Middle frontal gyrus (tissue), 1 donor: ENCODE measurements at regions not wholly inside any gene's neighbourhood (a gene's known extent, or its start where the extent isn't known, plus 50 kb on each side); places are given as distances from the start of the nearest gene placed in this dataset.
A peak's percentile ranks its signal among the peaks of the same experiment; 100 is the strongest.
"Not testable (repeated sequence)": the region's sequence is repeated elsewhere in the genome, so short reads cannot be mapped to it uniquely, and the experiment has no call there.

Source experiments
- DNase-seq: peaks from one replicate; pipeline ENCODE4 v3.0.0-alpha.2; 2015; ENCODE audit warnings: low spot score; ENCODE audit errors: extremely low spot score

DNA sequence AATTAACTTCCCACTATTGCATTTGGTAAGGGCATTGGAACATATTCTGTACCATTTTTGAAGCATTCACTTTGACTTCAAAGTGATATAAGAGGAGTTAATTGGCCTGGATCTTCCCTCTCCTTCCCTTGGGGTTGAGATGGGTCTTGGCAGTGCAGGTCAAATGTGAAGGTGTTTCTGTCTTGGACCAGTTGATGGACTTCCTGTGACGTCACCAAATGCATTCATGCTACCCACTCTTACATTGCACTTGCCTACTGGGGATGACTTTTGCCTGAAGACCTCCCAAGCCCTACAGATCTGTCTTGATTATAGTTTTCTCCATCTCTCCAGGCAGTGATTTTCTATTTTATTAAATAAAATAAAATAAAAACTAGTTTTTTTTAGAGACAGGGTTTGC, 221.5 kb downstream of the BUB3 start:
- no peak for DNase-seq

DNA sequence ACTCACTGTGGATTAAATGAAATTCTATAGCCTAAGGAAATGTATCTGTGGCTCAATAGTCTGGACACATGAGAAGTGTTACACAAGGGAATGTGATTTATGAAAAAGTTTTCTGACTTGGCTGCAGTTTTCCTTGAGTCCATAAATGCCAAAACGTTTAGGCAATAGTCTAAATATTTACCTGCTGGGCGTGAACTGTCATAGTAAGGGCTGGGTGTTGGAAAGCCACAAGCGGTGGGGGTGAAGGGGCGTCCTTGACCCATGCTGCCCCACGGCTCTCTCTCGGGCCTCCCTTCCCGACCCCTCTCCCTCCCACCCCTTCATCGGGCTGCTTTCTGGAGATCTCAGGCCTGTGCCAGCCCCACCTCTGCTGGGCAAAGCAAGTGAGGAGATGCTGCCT, 223.7 kb downstream of the BUB3 start:
- no peak for DNase-seq

DNA sequence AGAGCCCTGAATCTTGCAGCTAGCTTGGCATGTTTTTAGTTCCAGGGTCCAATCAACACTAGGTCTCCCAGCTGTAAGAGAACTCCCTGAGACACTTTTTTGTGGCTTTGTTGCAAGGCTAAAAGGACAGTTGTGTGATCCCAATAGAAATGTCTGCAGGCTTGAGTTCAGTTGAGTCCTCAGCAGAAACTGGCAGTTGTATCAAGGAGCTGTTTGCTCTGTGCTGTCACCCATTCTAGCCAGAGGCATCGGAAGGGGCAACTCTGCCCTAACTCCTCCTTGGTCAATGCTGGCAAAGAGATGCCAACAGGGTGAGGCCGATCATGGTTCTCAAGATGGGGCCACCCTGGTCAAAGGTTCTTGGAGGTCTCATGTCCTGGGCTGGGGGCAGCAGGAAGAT, 224.1 kb downstream of the BUB3 start:
- no peak for DNase-seq

DNA sequence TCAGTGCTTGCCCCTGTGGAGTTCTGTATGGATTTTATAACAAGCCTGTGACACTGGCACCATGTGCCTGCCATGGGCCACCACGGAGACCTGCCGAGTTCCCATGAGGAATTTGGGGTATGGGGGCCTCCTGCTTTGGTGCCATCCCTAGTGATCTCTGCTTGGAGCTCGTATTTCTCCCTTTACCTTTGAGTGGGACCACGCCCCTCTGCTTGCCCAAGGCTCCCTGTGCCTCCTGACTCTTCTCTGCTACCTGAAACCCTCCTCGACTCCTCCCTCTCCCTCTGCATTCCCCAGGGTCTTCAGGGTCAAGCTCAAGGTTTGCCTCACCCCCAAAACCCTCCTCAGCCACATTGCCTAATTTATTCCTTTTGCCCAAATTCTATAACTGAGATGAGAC, 225.0 kb downstream of the BUB3 start:
- DNase-seq: no peak

DNA sequence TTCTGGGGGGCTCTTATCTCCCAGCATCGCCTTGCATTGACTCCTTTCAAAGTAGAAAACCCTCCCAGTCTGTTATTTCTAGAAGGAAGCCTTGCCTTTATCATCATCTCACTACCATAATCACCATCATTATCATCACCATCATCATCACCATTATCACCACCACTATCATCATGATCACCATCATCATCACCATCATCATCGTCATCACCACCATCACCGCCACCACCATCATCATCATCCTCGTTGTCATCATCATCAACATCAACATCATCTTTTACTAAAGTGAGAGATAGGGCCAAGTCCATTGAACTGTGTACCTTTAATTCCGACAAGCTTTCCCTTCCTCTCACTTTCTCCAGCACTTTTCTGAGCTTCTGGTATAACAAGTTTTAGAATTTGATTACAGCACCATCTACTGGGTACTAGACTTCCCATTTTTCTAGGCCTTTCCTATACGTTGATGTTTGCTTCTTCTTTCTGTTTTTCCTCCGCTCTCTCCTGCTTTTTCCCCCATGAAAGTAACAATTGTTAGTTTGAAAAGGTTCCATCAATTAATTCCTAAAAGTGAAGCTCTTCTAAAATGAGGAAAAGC, 226.4 kb downstream of the BUB3 start:
- DNase-seq: peak; percentile 36

DNA sequence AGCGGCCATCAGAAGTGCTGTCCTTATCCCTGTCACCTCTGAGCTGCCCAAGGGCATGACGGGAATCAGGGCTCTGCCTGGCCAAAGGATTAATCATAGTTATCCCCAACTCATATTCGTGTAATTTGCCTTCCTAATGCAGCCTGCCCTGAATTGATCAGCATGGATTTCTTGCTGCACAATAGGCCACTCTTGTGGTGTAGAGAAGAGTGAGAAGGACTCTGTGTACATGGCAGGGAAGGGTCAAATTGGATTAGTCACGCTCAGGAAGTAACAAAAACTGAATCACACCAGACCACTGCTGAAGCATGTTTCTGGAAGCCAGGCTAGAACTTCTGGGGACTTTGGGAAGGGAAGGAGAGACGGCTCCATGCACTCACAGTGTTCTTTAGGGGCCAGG, 227.0 kb downstream of the BUB3 start:
- no peak for DNase-seq

DNA sequence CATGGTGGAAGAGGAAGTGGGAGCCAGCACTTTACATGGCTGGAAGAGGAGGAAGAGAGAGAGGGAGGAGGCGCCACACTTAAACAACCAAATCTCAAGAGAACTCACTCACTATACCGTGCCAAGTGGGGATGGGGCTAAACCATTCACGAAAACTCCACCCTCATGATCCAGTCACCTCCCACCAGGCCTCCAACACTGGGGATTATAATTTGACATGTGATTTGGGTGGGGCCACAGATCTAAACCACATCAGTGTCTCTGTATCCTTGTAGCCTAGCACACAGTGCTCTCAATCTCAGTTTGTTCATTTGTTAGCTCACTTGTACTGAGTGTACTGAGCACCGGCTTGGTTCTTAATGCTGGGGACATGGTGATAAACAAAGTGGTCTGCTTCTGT, 228.3 kb downstream of the BUB3 start:
- DNase-seq: no peak

DNA sequence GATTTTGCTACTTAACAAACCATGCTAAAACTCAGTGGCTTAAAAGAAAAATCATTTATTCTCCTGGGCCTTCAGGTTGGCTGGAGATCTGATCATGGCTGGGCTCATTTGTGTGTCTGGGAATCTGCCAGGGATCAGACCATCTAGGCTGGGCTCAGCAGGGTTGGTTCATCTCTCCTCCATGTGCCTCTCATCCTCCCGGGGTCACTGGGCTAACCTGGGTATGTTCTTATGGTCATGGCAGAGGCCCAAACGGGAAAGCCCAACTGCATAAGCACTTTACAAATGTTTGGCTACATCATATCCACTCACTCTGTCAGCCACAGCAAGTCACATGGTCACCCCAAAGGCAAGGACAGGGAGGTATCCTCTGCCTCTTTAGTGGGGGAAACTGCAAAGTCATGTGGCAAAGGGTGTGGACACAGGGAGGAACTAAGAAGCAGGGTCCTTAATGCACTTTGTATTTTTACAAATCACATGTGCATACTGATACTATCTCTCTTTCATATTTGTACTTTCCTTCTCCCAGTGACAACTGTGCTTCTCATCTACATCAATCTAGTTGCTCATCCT, 231.4 kb downstream of the BUB3 start:
- DNase-seq: no peak

DNA sequence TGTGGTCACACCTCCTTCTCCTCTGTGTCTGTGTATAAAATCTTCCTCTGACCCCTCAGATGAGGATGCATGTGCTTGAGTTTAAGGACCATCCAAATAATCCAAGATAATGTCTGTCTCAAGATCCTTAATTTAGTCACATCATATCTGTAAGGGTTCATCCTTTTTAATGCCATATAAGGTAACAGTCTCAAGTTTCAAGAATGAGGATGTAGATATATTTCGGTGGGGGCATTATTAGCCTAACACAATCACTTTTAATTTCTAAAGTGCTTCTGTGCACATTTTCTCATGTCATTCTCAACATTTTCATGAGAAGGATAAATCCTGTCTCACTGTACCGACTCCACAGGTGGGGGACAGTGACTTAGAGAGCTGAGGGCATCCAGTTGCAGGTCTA, 235.3 kb downstream of the BUB3 start:
- DNase-seq: no peak

DNA sequence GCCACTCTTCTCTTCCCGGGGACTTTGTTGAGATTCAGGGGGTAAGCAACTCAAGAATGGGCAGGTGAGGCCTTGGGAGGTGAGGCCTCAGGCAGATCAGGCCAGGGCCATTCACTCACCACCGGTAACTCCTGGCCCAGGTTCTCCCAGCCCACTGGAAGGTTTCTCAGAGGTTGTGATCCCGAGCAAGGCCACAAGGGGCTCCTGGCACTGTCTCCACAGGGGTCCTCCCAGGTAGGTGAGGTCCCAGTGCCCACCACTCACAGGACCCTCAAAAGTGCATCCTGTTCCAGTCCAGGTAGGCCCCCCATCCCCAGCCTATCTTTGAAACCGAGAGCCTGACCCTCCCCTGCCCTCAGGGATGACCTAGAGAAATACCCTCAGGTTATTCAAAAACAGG, 236.1 kb downstream of the BUB3 start:
- no peak for DNase-seq

DNA sequence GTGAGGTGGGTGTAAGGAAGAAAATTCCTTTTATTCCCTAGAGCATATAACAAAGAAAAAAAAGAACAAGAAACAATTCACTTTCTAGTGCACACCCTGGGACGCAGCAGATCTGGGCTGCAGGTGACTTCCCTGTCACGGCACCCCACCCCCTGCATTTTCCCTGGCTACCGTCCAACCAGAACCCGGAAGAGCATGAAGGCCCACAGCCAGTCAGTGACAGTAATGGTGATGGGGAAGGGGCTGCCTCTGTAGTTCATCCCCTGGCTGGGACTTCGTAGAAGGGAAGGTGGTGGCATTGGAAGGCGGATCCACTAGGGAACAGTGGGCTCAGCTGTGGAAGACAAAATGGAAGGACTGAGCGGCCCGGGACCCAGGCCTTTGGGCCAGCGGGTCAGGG, 236.7 kb downstream of the BUB3 start:
- no peak for DNase-seq

DNA sequence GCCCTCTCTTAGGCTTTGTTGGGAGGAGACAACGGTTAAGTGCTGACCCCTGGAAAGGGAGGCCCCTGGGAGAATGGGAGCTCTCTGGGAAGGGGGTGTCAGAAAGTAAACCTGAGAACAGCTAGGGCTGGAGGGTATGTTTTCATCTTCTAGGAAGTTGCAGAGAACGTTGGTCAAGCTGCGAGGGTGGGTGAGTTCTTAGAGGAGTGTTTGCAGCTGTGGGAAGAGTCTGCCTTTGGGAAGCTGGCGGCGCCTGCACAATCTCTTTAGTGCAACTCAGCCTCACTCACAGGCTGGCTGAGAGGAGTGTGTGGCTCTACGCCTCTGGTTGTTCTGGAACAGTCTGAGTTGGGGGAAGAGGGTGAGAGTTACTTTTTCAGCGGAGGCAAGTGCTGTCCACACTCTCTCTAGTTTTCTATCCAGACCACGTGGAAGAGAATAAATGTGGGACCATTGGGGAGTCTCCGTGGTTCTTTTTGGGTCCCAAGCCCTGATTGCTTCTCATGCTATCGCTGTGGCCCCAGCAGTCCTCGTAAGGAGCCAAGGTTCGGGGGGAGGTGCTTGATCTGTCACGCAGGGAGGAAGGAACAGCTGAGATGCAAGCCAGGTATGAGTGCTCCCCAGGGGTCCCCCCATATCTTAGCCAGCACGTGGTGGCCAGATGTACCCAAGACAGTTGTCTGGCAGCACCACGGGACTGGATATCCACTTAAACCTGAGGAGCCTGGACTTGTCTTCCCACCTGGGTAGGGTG, 237.2 kb downstream of the BUB3 start:
- no peak for DNase-seq

DNA sequence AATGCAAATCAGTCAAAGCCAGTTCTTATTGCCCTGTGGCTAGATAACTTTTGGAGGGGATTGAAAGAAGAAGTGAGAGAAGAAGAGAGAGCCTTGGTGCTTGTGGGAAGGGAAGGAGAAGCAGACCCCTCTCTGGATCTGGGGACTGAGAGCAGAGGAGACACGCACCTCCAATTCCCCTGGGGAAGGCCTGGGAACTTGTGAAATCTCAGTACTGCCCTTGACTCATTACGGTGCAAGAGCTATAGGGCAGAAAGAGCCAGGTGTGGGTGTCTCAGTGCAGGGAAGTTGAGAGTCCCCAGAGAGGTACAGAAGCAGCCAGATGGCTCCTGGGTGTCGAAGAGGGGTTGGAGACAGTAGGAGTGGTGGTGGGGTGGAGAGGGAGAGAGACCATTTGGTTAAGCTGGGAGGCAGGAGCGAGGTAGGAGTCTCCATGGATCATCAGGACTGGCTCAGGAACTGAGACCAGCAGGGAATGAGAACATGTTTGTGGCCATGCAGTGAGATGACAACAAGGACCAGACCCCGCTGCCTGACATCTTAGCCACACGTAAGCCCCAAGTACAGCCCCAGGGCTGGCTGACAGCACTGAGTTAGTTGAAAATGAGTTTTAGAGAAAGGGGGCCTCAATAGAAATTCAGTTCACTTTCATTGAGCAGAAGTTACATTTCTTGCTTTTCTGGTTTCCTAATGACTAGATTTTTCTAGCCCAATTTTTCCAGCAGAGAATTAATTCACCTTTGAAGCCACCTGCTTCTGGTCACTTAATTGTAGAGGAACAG, 238.2 kb downstream of the BUB3 start:
- DNase-seq: no peak

DNA sequence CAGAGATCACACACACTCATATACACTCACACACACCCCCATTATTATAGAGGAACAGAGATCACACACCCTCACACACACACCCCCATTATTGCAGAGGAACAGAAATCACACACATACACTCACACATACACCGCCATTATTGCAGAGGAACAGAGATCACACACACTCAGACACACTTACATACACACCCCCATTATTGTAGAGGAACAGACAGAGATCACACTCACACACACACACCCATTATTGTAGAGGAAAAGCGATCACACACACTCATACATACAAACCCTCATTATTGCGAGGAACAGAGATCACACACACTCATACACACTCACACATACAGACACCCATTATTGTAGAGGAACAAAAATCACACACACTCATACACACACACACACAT, 239.0 kb downstream of the BUB3 start:
- DNase-seq: no peak

DNA sequence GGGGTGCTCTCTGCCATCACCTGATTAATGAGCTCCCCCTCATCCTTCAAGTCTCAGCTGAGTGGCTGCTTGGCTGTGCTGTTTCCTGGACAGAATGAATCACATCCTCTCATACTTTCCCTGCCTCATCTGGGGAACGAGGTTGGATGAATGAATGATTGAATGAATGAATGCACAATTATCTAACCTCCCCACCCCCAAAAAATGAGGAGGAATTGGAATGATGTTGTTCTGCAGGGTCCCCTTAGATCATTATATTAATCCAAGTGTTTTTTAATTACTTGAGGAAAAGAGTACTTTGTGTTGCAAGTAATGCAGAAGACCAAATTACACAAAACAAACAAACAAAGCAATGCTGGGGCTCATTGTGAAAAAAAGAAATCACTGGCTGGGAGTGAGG, 240.2 kb downstream of the BUB3 start:
- DNase-seq: no peak

DNA sequence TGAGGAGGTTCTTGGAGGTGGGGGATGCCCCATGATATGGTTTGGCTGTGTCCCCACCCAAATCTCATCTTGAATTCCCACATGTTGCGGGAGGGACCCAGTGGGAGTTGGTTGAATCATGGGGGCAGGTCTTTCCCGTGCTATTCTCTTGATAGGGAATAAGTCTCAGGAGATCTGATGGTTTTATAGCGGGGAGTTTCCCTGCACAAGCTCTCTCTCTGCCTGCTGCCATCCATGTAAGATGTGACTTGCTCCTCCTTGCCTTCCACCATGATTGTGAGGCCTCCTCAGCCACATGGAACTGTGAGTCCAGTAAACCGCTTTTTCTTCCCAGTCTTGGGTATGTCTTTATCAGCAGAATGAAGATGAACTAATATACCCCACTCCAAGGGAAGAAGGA, 241.0 kb downstream of the BUB3 start:
- DNase-seq: not testable (repeated sequence)

DNA sequence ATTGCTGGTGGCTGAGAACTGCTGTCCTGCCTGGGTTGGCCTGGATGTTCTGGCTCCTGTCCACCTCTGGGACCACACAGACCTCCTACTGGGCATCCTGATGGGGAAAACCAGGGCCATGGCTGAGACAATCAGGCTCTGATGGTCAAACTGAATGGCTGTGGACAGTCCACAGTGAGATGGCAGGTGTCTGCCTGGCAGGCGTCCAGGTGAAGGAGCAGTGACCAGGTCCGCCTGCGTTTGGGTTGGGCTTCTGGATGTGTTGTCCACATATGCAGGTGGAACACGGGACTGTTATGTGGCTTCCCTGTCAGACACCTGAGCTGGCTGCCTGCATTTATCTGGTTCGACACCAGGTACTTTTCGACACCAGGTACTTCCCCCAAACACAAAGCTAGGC, 241.7 kb downstream of the BUB3 start:
- DNase-seq: no peak

DNA sequence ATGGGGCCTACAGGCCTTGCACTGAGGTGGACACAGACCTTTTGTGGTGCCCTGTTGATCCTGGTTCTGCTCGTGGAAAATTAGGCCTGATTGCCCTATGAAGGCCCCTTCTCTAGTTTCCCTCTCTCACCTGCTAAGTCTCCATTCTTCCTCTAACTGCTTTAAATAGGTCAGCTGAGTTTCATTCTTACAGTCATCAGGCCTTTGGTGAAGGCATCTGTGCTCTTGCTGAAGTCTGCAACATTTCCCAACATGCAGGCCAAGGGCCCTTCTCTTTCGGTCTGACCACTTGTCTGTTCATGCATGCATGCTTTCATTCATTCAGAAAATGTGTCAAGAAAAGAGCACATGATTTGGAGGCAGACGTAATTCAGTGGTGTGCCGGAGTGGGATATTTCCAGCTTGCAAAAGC, 244.0 kb downstream of the BUB3 start:
- no peak for DNase-seq

DNA sequence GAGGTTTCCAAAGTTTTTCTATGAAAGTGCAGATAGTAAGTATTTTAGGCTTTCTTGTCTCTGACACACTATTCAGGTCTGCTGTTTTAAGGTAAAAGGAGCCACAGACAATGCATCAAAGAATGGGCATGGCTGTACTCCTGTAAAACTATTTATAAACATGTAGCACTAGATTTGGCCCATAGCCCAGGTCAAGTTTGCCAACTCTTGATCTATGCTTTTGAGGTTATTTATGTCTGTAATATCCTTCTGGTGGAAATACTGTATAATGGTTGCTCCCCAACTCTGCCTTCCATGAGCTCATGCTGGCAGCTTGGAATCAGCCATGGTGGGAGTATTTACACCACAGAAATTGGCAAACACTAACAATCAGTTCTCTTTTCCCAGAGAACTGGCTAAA, 244.6 kb downstream of the BUB3 start:
- no peak for DNase-seq

DNA sequence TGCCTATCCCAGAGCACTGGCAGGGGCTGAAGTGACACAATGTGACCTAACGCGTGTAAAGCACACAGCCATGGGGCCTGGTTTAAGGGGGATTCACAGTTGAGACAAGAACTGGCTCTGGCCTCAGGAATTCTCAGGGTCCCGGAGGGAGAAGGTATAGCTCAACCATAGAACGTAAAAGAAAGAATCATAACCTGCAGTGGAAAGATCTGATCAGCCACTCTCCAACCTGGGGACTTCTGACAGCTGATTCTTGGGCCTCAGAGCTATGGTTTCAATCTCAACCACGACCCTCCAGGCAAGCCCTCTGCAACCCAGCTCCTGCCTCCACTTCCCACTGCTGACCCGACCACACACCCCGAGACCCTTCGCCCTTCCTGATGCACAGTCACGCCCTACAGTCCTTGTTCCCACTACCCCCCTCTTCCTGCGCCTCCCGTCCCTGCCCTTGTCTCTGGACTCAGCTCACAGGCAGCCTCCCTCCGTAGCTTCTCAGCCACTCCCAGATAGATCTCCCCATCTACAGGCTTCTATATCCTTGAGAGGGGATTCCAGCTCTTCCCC, 245.2 kb downstream of the BUB3 start:
- DNase-seq: no peak

DNA sequence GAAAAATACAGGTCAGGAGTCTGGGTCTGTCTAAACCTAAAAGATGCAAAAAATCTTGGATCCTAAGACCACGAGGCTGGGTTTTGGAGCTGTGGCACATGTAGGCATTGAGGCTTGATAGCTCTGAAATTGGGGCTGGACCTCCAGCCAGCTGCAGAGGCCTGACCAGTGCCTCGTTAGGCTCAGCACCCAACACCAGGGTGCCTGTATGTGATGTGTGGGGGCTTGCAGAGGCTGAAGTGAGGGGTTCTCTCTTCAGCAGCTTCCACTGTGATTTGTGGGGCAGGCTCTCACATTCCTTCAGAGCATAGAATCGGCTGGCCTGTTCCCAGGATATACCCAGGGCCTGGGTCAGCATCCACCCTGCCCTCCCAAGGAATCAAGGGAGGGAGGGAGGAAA, 247.8 kb downstream of the BUB3 start:
- no peak for DNase-seq

DNA sequence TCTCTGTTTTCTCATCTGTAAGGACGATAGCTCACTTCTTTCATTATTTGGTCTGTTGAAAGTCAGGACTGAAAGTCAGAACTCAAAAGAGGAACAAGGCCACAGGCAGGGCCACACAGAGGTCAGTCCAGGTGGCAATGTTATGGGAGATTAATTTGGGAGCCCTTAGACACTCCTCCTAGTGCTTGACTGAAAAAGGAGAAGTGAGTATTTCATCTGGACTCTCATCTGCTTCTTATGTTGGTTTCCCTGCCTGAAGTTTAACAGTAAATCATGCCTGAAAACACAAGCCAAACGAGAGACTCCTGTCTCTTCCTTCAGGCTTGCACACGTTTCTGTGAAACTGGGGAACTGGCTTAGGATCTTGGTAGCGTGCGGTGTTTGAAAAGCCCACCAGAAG, 248.5 kb downstream of the BUB3 start:
- DNase-seq: no peak
